ENCODE measurements at regions not wholly inside any gene's neighbourhood (a gene's known extent, or its start where the extent isn't known, plus 50 kb on each side); places are given as distances from the start of the nearest gene placed in this dataset.
A peak's percentile ranks its signal among the peaks of the same experiment; 100 is the strongest.

- H3K9me3 Mint-ChIP-seq (ENCODE audit: low read depth): peaks cover 2% of the 10 kb centered on the region
- H3K36me3 Mint-ChIP-seq (ENCODE audit: low read depth): peaks cover 2% of the 10 kb centered on the region
- H3K27ac Mint-ChIP-seq (ENCODE audit: unreplicated experiment): no peak overlapping the region
- no peak for DNase-seq (ENCODE audit: low spot score)
- H3K4me3 Mint-ChIP-seq (ENCODE audit: unreplicated experiment): no peak overlapping the region
- TF ChIP-seq CTCF (IDR thresholded peaks at IDR 0.05): no peak
- no peaks in the 10 kb centered on the region for H3K27me3 Mint-ChIP-seq (ENCODE audit: low read depth)
- H3K4me1 Mint-ChIP-seq (ENCODE audit: low read depth): peaks cover 5% of the 10 kb centered on the region
Measured at GRCh38 chr13:66222127-66222526, 1008.0 kb downstream of the PCDH9 start.

GRCh38 chr13:66219506-66219905 is 1010.6 kb downstream of the PCDH9 start:
- no peak for TF ChIP-seq CTCF (IDR thresholded peaks at IDR 0.05)
- Mint-ChIP-seq H3K4me3 (ENCODE audit: unreplicated experiment) (no peak overlapping the region), H3K36me3 (ENCODE audit: low read depth) (peaks cover 2% of the 10 kb centered on the region), H3K27ac (ENCODE audit: unreplicated experiment) (no peak overlapping the region), H3K4me1 (ENCODE audit: low read depth) (peaks cover 19% of the 10 kb centered on the region), H3K9me3 (ENCODE audit: low read depth) (peaks cover 2% of the 10 kb centered on the region), H3K27me3 (ENCODE audit: low read depth) (no peaks in the 10 kb centered on the region)
- DNase-seq (ENCODE audit: low spot score): no peak

- H3K4me3 Mint-ChIP-seq (ENCODE audit: unreplicated experiment): no peak overlapping the region
- H3K36me3 Mint-ChIP-seq (ENCODE audit: low read depth): peaks cover 2% of the 10 kb centered on the region
- H3K9me3 Mint-ChIP-seq (ENCODE audit: low read depth): peaks cover 2% of the 10 kb centered on the region
- TF ChIP-seq CTCF (IDR thresholded peaks at IDR 0.05): no peak
- no peak overlapping the region for H3K27ac Mint-ChIP-seq (ENCODE audit: unreplicated experiment)
- H3K4me1 Mint-ChIP-seq (ENCODE audit: low read depth): peaks cover 17% of the 10 kb centered on the region
- no peaks in the 10 kb centered on the region for H3K27me3 Mint-ChIP-seq (ENCODE audit: low read depth)
- no peak for DNase-seq (ENCODE audit: low spot score)
Measured at GRCh38 chr13:66218583-66218982, 1011.6 kb downstream of the PCDH9 start.

GRCh38 chr13:66216728-66217127 is 1013.4 kb downstream of the PCDH9 start:
- no peak for DNase-seq (ENCODE audit: low spot score)
- Mint-ChIP-seq H3K36me3 (ENCODE audit: low read depth) (peaks cover 2% of the 10 kb centered on the region), H3K4me1 (ENCODE audit: low read depth) (peaks cover 18% of the 10 kb centered on the region), H3K27ac (ENCODE audit: unreplicated experiment) (peak overlapping the region; percentile 82), H3K27me3 (ENCODE audit: low read depth) (no peaks in the 10 kb centered on the region), H3K4me3 (ENCODE audit: unreplicated experiment) (no peak overlapping the region), H3K9me3 (ENCODE audit: low read depth) (peaks cover 2% of the 10 kb centered on the region)
- no peak for TF ChIP-seq CTCF (IDR thresholded peaks at IDR 0.05)

- Mint-ChIP-seq H3K36me3 (ENCODE audit: low read depth) (no peaks in the 10 kb centered on the region), H3K9me3 (ENCODE audit: low read depth) (no peaks in the 10 kb centered on the region), H3K4me1 (ENCODE audit: low read depth) (peaks cover 34% of the 10 kb centered on the region), H3K27ac (ENCODE audit: unreplicated experiment) (no peak overlapping the region), H3K4me3 (ENCODE audit: unreplicated experiment) (no peak overlapping the region), H3K27me3 (ENCODE audit: low read depth) (no peaks in the 10 kb centered on the region)
- no peak for TF ChIP-seq CTCF (IDR thresholded peaks at IDR 0.05)
- no peak for DNase-seq (ENCODE audit: low spot score)
Measured at GRCh38 chr13:66214467-66214866, 1015.7 kb downstream of the PCDH9 start.
